GM13976 (cell line): ENCODE measurements at regions not wholly inside any gene's neighbourhood (a gene's known extent, or its start where the extent isn't known, plus 50 kb on each side); places are given as distances from the start of the nearest gene placed in this dataset.

Experiments used
- DNase-seq: peaks from one replicate; pipeline ENCODE4 v3.0.0; 2012; ENCODE audit warnings: low spot score
- in situ Hi-C: fragments of 300-500 bp; cut with MboI; formaldehyde crosslinking; loops from one replicate; pipeline ENCODE4 v1.12.0; 2022; ENCODE audit warnings: low sequenced_read_pairs, mixed read lengths, inconsistent platforms; ENCODE audit not compliant: unreplicated experiment
- TF ChIP-seq, protein P1 (sequence below): IDR thresholded peaks from 2 replicates; pipeline ENCODE4 v1.5.1; 2012; ENCODE audit warnings: borderline replicate concordance, mild to moderate bottlenecking; ENCODE audit not compliant: insufficient read depth; ENCODE audit errors: extremely low read depth, missing control alignments, control extremely low read depth

DNA sequence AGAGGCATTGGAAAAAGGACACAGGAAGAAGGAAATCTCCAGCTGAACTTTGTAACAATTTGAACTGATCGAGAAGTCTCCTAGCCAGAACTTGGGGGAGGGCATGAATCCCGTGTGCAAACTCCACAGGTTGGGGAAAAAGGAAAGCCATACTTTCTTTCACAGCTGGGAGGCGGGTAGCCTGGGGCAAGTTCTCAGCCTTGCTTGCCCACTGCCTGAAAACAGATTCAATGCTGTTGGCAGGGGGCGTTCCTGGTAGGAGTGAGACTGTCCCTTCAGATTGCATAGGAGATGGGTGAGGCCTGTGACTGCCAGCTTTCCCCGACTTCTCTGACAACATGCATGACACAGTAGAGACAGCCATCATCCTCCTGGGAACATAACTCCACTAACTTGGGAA, 289.1 kb upstream of the PHF14 start:
- in situ Hi-C loops: no loop called here
- DNase-seq: no peak
- TF ChIP-seq, protein P1, sequence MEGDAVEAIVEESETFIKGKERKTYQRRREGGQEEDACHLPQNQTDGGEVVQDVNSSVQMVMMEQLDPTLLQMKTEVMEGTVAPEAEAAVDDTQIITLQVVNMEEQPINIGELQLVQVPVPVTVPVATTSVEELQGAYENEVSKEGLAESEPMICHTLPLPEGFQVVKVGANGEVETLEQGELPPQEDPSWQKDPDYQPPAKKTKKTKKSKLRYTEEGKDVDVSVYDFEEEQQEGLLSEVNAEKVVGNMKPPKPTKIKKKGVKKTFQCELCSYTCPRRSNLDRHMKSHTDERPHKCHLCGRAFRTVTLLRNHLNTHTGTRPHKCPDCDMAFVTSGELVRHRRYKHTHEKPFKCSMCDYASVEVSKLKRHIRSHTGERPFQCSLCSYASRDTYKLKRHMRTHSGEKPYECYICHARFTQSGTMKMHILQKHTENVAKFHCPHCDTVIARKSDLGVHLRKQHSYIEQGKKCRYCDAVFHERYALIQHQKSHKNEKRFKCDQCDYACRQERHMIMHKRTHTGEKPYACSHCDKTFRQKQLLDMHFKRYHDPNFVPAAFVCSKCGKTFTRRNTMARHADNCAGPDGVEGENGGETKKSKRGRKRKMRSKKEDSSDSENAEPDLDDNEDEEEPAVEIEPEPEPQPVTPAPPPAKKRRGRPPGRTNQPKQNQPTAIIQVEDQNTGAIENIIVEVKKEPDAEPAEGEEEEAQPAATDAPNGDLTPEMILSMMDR: no peak

DNA sequence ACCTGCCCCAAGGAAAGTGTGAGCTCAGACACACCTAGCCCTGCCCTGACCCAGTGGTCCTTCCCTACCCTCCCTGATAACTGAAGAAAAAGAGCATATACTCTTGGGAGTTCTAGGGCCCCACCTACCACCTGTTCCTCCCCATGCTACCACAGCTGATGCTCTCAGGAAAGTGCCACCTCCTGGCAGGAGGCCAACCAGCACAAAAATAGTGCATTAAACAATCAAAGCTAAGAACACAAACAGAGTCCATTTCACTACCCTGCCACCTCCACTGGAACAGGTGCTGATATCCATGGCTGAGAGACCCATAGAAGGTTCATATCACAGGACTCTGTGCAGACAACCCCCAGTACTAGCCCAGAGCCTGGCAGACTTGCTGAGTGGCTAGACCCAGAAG, 288.6 kb upstream of the PHF14 start:
- TF ChIP-seq, protein P1: no peak
- in situ Hi-C loops: no loop called here
- no peak for DNase-seq

DNA sequence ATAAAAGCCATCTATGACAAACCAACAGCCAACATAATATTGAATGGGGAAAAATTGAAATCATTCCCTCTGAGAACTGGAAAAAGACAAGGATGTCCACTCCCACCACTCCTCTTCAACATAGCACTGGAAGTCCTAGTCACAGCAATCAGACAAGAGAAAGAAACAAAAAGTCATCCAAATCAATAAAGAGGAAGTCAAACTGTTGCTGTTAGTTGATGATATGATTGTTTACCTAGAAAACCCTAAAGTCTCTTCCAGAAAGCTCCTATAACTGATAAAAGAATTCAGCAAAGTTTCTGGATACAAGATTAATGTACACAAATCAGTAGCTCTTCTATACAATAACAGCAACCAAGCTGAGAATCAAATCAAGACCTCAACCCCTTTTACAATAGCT, 285.1 kb upstream of the PHF14 start:
- in situ Hi-C loops: no loop called here

DNA sequence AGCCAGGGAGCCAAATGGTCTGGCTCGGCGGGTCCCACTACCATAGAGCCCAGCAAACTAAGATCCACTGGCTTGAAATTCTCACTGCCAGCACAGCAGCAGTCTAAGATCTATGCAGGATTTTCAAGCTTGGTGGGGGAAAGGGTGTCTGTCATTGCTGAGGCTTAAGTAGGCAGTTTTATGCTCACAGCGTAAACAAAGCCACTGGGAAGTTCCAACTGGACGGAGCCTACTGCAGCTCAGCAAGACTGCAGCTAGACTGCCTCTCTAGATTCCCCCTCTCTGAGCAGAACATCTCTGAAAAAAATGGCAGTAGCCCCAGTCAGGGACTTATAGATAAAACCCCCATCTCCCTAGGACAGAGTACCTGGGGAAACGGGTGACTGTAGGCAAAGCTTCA, 277.6 kb upstream of the PHF14 start:
- in situ Hi-C loops: no loop called here
- TF ChIP-seq, protein P1: no peak
- DNase-seq: no peak

More for the DNA sequence above, 285.1 kb upstream of the PHF14 start:
- no peak for DNase-seq
- TF ChIP-seq, protein P1: no peak

DNA sequence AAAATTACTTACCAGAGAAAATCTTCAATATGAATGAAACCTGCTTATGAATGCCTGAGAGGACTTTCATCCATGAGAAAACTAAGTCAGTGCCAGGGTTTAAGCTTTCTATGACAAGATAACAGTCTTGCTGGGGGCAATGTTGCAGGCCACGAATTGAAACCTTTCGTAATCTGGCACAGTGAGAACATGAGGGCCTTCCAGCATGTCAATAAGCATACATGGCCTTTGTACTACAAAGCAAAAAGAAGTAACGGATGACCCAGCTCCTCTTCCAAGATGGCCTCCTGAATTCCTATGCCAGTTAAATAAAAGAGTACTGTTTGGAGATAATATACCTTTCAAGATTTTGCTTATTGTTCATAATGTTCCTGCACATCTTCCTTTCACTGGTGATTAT, 270.6 kb upstream of the PHF14 start:
- TF ChIP-seq, protein P1: no peak
- no peak for DNase-seq
- in situ Hi-C loops: no loop called here

DNA sequence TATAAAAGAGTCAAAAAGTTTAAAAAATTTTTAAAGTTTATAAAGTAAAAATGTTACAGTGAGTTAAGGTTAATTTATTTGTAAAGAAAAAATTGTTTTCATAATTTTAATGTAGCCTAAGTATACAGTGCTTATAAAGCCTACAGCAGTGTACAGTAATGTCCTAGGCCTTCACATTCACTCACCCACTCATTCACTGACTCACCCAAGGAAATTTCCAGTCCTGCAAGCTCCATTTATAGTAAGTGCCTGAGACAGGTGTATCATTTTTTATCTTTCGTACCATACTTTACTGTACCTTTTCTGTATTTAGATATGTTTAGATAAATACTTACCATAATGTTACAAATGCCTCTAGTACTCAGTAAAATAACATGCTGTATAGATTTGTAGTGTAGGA, 269.7 kb upstream of the PHF14 start:
- DNase-seq: no peak
- in situ Hi-C loops: no loop called here
- TF ChIP-seq, protein P1: no peak

DNA sequence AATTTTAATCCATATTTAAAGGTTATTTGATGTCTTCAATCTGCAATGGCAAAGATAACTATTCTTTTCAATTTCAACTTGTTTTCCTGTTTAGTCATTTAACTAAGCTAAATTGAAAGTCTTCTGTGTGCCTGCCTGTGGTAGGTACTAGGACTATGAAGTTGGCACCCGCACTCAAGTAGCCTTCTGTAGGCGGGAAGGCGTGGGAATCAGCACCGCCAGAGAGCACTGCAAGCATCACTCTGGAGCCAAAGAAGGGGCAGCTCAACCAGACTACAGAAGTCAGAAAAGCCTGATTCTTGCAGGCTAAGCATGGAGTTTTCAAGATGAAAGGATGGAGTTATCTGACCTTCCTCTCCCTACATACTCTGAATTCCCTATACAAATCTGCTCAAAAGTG, 269.0 kb upstream of the PHF14 start:
- in situ Hi-C loops: no loop called here

More for the DNA sequence above, 269.0 kb upstream of the PHF14 start:
- TF ChIP-seq, protein P1: no peak
- no peak for DNase-seq
